GM18498 (cell line): ENCODE measurements at regions not wholly inside any gene's neighbourhood (a gene's known extent, or its start where the extent isn't known, plus 50 kb on each side); places are given as distances from the start of the nearest gene placed in this dataset.

Experiments
- ATAC-seq: cut with Tn5 transposase; IDR thresholded peaks from one replicate; pipeline ENCODE4 v1.9.1; 2021; ENCODE audit warnings: mild to moderate bottlenecking, moderate library complexity; ENCODE audit not compliant: unreplicated experiment

DNA sequence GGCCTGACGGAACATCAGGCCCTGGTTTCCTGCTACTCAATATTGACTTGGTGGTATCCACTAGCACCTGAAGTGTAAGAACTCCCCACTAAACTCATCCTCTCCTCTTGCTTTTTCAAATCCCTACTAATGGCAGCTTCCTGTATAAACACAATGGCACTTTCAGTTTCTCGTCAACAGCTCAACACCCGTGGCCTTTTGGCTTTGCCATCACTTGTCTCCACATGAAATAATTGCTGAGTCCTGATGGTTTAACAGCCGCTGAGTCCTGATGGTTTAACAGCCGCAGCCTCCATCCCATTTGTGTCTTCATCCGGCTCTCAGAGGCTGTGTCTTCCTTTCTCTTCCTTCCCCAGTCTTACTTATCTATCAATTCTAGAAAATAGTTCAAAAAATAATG is 261.4 kb upstream of the PITRM1 start:
- ATAC-seq = no peak

DNA sequence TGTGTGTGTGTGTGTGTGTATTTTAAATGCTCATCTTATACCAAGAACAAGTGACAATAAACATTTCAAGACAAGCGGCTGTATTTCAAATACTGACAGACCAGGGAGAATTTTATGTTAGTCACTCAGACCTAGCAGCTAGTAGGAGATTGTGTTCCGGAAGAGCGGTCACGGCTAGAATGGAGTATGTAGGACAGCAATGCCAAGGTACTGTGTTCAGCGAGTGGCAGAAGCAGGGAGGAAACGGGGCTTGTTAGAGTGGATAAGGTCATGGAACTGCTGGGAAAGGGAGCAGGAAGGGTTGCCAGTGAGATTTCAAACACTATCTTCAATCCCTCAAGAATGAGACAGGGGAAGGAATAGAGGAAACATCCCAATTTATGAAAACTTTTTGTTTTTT is 260.5 kb upstream of the PITRM1 start:
- ATAC-seq = no peak

DNA sequence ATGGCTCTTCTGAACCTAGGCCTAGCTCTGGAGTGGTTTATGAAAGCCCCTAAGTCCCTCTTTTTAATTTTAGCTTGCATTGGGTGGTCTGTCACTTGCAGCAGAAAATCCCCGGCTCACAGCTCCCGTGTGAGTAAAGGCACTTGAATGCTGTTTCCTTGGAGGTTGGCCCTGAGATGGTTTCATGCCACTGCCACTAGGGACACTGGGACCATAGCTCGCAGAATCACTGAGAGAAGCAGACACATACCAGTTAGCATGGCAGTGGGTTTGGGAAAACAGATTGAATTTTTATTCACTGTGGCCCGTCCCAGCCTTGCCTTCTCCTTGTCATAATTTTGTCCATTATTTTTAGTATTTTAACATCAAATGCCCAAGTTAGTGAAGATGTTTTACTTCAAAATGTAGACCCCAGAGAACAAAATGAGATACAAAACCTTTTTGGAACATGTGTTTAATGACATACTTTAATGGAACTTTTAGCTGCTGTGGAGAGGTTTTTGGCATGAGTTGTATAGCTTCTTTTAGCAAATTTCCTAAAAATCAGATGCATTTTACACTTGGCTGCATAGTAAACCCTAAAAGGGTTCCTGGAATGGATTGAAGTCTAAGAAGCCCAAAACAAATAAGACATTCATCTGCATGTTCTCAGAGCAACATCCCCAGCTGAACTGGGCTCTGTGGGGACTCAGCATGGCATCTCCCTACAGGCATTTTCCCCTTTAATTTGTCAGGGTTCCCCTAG is 259.7 kb upstream of the PITRM1 start:
- ATAC-seq = no peak

DNA sequence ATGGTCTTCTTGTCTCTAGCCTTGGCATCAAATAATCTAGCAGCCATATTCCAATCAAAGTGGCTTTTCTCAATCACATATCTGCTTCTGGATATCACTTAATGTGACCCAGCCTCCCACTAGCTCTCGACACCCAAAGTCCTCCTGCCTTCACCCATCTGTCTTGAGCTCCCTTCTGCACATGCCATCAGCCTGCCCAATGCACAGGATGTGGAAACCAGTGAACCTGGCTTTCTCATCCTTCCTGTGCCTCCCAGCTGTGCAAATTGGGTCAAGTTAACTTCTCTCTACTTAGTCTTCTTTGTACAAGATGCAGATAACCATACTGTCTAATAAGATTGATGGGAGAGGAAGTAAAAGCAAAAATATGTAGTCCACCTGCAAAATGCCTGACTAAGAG is 257.9 kb upstream of the PITRM1 start:
- ATAC-seq = no peak

DNA sequence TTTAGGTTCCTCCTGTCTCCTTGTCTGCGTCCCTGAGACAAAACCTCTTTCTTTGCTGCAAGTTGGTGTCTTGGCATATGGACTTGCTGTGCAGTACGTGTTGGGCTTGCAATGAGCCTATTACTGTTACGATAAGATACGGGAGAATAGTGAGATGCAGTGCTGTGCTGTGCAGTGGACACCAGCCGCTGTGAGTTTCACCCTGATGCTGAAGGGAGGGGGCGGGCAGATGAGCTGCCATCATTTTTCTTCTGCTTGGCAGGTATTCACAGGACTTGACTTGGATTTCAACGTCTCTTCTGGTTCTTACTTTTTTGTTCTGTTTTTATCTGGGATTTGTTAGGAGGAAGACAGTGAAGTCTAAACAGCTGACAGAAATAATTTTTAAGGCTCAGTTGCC is 257.1 kb upstream of the PITRM1 start:
- no peak for ATAC-seq

DNA sequence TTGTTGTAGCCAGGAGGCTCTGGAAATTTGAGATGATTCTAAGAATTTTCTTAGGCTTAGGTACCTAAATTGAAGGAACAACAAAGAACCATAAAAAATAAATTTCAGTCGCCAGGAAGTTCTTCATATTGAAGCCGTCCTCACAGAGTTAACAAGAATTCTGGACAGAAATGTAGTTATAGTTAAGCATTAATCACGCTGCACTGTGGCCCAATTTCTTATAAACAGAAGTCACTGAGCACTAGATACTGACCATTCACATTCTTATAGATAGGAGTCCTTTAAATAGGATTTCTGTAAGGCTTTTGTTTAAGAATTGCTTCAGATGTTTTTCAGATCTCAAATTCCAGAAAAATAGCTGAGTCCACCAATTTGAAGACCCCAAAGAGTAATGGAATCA is 256.2 kb upstream of the PITRM1 start:
- no peak for ATAC-seq

DNA sequence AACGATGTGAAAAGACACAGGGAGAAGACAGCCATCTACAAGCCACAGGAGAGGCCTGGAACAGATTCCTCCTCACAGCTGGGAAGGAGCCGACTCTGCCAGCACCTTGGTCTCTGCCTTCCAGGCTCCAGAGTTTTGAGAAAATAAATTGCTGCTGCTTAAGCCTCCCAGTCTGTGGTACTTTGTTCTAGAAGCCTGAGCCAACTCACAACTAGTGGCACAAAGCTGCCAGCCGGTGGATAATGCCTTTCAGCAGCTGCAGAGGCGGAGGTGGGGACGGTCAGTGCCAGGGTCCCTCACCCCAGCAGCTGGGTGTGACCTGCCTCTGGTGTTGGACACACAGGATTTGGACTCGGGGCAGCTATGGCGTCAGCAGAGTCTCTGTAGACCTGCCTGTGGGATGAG is 255.4 kb upstream of the PITRM1 start:
- ATAC-seq = no peak

DNA sequence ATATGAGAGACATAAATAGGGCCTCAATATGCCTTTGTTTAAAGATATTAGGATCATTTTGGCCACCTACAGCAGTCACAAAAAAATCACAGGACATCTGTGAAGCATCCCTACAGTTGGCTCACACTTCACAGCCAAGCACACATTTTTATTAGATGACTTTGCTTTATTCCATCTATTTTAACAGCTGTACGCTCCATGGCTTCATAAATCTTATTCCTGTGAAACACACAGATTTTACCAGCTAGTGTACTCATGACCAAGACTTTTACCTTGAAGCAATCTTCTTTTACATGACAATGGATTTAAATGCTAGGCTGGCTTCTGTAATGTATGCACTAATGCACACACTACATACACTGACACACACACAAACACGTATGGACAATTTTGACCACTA is 254.8 kb upstream of the PITRM1 start:
- no peak for ATAC-seq

DNA sequence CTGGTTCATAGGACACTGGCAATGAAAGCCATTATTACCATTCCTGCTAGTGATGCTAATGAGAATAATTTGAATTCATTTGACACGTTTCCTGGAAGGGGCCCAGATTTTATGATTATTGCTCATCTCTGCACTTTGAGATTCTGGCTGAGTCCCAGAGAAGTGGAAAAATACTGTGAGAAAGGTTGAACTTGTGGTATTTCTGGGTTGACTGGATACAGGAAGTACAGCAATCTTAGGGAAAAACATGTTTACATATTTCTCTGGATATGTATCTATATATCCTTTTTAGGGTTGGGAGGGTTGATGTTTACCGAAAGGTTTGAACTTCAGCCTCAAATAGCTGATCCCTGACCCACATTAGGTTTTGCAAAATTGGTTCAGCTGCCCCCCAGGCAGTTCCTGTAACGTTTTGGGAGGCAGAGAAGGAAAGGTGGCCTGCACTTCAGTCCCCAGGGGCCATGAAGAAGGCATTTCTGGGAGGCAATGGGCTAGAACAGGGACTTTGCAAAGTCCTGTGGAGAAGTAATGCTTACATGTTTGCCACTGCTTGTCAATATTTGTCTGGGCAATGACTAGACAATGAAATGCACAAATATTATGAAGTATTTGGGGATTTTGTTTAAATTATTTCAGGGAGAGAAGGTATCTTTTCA is 253.7 kb upstream of the PITRM1 start:
- ATAC-seq = no peak

- no peak for ATAC-seq
Observed at GRCh38 chr10:3425716-3426115, 253.1 kb upstream of the PITRM1 start.

GRCh38 chr10:3425261-3425660 is 252.7 kb upstream of the PITRM1 start:
- no peak for ATAC-seq

- no peak for ATAC-seq
Observed at GRCh38 chr10:3424111-3424851, 251.7 kb upstream of the PITRM1 start.

- ATAC-seq = no peak
Observed at GRCh38 chr10:3423384-3423783, 250.8 kb upstream of the PITRM1 start.

- ATAC-seq = no peak
Observed at GRCh38 chr10:3422282-3422681, 249.7 kb upstream of the PITRM1 start.

GRCh38 chr10:3421537-3422257 is 249.1 kb upstream of the PITRM1 start:
- ATAC-seq = no peak

- ATAC-seq = no peak
Observed at GRCh38 chr10:3420527-3421469, 248.2 kb upstream of the PITRM1 start.

DNA sequence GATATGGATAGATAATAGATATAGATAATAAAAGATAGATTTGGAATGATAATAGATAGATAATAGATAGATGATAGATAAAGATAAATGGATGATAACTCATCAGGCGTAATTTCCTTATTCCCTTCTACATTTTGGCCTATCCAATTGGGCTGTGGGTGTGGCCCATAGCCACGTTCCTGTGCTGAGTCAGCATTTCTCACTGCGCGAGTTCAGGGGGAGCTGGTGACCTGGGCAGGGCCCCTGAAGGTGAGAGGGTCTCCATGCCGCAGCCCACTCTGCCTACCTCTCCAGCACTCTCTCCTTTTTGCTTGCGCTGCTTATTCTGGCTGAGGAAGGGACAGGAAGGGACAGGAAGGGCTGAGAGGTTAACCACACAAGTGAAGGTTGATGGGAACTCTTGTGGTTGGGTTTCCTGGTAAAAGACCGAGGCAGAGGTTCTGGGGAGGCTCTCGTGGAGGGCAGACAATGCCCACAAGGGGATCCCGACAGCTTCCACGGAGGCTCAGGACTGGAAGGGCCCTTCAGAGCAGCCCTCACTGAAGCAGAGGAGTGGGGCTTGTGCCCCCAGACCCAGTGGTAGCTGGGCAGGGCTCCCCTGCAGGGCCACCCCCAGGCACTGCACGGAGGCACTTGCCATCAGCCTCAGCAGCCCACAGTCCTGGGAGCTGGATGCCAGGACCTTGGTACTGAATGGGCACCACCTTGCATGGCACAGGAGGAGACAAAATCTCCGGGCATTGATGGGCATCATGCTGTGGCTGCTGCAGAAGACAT is 247.3 kb upstream of the PITRM1 start:
- no peak for ATAC-seq

- ATAC-seq = no peak
Observed at GRCh38 chr10:3418926-3419325, 246.3 kb upstream of the PITRM1 start.

- ATAC-seq = no peak
Observed at GRCh38 chr10:3418041-3418754, 245.6 kb upstream of the PITRM1 start.
